GM18868 (cell line): ENCODE measurements at regions not wholly inside any gene's neighbourhood (a gene's known extent, or its start where the extent isn't known, plus 50 kb on each side); places are given as distances from the start of the nearest gene placed in this dataset.
A peak's percentile ranks its signal among the peaks of the same experiment; 100 is the strongest.

ENCODE experiments used
- ATAC-seq: cut with Tn5 transposase; IDR thresholded peaks from one replicate; pipeline ENCODE4 v1.9.1; 2021; ENCODE audit warnings: mild to moderate bottlenecking, moderate library complexity; ENCODE audit not compliant: unreplicated experiment

DNA sequence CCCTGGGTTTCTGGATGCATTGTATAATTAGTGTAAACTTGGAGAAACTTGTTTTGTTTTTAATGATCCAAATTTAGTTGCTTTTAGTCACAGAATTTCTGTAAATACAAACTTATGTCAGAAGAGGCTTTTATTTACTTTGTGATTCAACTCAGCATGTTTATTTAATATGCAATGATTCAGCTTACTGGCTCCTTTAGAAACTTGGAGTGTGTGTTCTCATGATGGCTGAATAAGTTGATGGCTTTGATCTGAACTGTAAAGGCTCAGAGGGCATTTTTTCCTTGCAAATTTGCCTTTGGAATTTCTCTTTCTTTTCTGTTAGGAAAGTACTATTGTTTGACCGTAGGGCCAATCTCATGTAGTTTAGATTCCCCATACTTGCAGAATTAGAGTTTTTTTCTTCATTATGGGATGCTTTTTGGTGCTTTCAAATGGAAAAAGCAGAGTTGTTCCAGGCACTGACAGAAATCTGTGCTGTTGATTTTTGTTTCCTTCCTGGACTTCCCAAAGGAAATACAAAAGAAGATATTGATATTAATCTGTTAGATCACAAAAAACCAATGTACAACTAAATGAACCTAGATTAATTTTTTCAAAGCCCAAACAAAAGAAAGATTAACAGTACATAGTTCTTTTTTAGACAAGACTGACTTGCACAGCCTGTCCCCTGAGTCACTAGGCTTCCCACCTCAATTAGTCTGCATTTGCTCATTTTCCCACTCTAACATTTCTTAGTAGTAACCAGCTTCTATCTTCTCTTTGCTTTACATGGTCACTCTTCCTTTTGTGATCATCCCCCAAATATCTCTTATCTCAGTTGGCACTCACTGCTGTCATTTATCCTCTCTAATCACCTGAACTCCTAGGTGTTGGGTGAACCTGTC is 96.8 kb upstream of the AGR3 start:
- no peak for ATAC-seq

DNA sequence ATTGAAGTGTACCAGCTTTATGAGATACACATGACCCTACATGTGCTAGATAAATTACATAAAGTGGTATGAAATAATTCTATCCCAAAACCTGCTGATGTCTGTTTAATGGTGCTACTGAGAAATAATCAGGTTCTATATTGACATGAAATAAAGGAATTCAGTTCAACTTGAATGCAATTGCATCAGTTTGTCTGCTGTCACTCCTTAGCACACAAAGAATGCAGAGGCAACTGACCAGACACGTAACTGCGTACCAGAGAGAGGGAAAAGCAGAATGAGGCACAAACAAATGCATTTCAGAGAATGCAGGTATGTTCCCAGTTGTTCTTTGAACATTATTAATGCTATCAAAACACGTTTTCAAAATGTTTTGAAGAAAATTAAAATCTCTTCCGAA is 98.8 kb upstream of the AGR3 start:
- no peak for ATAC-seq

DNA sequence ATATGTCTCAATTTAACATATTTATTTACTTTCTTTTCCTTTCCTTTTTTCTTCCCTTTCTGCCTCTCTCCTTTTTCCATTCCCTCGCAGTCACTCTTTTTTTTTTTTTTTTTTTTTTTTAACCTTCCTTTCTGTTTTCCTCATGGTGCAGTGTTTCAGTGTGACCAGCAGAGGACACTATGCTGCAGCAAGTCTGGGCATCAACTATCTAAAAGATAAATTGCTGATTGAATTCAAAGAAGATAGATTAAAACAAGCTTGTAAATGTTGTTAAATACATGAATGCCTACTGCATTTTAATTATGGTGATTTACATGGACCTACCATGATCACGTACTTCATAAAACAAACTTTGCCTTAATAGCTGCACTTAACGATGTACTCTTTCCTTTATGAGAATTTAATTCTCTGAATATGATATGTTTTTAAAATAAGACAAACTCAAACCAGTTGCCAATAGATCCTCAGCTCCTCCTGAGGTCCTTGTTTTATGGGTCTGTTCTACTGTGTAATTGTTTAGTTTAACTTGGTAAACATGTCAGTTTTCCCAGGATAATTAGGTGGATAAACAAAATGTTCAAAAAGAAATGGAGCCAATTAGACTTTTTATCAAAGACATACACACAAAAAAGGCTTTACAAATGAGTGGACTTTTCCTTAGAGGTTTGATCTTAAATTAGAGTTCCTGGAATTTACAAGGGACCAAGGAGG is 101.0 kb upstream of the AGR3 start:
- ATAC-seq = peak; percentile 46

DNA sequence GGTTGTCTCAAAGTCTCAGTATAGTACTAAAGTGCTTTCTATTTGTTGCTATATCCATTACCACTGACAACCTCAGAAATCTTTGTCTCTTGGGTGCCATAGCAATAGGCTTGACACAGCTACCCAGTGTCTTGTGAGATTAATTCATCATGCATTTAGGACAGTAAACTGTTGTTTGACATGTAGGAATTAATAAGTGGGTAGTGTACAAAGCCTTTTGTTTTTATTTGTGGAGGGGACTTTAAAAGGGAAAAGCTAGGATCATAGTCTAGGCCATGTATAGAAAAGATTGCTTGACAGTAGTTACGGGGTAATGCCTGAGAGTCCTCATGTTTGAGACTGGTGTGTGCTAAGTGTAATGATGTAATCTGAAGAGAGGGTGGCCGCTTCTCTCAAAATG is 102.6 kb upstream of the AGR3 start:
- ATAC-seq = no peak

DNA sequence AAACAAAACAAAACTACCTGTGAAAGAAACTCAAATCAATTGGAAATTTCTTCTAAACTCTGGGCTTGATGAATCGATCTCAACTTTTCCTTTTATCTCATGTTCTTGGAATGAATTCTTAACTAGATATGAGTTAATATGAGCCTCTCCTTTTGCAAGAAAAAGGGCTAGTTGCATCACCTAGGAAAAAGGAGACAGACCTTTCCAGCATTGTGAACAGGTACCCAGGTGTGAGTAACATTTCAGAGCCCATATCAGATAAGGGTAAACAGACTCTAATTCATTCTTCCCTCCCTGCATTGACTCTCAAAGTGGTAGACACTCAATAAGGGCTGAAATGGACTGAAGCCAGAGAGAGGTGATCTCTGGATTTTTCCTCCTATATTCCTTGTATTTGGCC is 103.8 kb upstream of the AGR3 start:
- no peak for ATAC-seq

DNA sequence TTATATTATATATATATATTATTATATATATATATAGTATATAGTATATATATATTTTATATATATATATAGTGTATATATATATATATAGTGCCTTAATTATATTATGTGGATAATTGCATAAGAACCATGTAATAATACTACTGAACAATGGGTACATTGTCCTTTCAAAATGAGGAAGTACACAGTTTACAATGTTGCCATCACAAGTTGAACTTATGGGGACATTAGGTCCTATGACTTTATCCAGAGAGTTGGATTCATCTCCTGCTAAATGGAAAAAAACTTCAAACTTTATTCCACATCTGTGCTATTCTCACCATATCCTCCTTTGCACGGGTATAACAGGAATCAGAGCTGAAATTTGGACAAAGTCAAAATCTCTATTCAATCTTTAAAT is 105.0 kb upstream of the AGR3 start:
- no peak for ATAC-seq

DNA sequence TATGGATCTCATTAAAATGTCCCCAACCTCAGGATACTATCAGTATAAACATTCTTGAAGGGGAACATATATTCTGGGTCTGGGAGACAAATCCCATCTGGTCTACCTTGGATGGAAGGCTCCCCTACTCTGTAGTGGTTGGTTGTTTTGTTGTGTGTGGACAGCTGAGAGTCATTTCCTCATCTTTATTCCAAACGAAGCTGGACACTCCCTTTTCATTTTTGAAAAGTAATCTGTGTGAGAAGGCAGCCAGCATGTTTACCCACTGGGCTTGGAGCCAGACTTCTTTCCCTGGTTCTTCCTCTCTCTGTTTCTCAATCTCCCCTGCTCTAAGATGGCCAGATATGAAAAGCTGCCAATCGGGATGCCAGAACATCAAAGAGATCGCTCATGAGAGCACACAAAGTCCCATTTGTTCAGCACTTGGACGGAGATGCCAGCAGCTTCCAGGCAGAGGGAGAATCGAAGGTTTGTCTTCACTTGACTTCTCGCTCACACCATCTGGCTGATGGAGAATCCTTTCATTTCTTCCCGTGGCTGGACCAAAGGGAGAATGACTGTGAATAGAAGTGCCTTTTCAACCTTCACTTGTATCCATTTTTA is 108.1 kb upstream of the AGR3 start:
- ATAC-seq = no peak

DNA sequence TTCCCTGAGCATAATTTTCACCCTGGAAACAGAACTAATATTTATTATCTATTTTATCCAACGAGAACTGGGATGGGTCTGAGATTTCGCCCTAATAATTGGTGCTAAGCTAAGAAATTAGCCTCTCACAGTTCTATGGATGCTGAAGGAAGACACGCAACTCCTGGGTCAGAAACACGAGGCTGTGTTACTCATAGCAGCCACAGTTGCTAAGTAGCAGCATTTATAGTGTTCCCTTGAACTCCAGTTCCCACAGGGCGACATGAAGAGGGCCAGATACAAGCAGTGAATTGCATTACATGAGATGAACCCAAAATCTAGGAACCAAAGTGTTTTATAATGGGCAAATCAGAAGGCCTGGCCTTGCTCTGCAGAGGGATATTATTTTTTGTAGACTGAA is 109.8 kb upstream of the AGR3 start:
- no peak for ATAC-seq

DNA sequence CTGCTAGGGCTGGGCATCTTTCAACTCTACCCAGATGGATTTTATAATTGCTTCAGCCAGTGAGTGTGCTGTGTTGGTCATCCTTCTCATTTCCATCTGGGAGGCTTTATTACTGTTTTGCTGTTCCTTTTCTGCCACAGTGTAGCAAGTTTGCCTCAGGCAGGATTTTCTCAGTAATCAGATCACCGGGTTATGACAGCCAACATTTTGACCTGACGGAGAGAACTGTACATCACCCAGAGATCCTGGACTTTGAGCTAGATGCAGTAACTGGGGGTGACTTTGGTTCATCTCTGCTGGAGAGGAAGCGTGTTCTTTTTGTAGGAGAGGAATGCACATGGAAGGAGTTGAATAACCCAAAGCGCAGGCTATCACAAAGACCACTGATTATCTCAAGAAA is 111.8 kb upstream of the AGR3 start:
- no peak for ATAC-seq

DNA sequence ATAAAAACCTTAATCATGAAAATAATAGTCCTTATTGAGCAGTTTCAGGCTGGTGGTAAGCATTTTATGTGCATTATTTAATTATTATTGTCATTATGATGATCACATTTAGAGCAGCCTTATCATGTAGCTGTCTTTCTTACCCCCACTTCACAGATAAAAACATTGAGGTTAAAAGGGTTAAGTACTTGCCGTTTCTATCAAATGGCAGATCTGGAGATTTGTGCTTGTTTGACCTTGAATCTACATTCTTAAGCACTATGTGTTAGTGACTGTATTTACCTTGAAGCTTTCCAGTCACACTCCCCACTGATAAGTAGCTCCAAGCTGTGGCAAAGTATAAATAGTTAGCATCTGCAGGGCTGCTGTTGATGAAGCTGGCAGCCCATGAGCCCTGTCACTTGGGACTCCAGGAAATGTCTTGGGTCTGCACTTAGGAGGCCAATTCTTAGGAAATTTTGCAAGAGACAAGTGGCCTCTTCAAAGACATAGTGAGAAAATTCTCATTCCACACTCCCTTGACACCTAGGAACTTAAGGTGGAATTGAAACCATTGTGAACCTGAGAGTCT is 116.8 kb upstream of the AGR3 start:
- no peak for ATAC-seq

DNA sequence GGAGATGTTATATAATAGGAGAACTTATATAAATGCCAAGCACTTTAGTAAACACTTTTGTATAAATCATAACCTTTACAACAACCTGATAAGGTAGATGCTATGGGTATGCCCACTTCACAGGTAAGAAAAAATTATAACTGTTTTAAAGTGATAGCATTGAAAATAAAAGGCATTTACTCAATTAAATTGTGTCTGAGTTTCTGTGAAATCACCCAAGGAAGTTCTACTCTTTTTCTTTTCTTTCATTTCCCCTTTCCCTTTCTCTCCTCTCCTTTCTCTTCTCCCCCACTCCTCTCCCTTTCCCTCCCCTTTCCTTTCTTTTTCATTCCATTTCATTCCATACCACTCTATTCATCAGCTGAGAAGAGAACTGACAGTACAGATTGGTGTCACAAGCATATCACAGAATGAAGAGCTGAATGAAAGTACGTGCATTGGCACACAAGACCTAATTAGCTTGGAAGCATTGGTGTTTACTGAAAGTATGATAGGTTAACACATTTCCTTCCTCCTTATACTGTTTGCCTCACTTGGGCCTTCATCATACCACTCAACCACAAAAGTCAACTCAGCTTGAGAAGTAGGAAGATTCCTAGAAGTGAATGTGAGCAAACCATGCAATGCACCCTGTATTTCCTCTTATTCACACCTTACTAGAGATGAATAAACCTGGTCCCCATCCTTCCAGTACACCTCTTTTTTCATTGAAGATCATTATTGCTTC is 117.9 kb upstream of the AGR3 start:
- no peak for ATAC-seq

DNA sequence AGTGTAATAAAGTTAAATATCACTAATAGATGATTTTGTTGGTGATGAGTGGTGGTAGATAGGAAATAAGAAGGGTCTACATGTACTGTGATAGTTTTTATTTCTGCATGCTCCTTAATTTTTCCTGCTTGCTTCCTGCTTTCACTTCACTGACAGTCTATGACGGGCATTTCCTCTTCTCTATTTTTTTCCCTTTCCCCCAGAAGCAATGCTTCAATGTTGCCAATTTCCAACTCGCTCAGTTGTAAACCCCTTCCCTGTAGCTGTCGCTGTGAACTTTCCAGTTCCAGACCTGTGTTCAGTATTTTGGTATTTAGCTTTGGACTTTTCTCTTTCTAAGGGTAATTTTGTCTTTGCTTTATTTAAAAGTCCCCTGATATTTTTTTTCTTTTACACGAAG is 123.5 kb upstream of the AGR3 start:
- no peak for ATAC-seq

DNA sequence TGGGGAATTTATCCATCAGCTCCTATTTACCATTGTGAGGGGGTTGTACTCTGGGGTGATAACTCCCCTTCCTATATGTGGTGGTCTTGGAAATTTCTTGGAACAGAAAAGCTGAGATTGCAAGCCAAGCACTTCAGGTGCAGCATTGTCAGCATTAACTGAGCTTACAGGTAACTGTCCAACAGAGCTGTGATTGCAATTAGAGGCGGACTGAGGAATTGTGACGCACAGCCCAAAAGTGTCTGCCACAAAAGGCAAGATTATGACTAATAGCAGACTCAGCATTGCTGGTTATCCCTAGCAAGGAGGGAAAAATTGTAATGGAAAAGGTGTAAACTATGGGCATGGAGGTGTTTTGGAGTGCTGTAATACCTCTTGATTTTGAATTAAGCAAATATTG is 126.1 kb upstream of the AGR3 start:
- ATAC-seq = no peak

DNA sequence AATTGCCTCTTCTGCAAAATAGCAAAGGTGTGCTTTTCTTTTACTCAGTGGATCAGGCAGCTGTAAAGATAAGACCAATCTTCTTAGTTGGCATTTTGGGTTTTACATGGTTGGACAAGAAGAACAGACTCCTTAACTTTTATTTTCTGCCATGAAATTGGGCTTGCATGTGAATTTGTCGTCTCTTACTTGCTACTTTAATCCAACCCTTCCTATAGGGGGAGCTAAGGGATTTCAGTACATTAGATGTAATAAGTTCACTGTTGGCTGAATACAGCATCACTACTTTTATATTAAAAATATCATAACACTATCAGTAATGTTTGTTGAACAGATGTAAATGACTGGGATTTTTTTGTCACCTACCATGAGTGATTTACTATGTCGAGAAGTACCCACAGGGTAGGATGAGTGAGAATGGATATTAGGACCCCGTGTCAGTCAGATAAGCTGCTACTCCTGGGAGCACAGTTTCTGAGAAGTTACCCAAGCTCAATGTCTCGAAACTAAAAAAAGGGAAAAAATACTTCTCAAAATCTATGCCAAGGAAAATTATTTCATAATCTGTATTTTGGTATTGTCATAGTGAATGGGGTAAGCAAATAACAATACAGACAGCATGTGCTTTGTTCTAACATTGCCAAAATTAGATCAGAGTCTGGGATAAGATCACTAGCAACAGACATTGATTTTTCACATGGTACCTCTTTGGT is 127.4 kb upstream of the AGR3 start:
- no peak for ATAC-seq

DNA sequence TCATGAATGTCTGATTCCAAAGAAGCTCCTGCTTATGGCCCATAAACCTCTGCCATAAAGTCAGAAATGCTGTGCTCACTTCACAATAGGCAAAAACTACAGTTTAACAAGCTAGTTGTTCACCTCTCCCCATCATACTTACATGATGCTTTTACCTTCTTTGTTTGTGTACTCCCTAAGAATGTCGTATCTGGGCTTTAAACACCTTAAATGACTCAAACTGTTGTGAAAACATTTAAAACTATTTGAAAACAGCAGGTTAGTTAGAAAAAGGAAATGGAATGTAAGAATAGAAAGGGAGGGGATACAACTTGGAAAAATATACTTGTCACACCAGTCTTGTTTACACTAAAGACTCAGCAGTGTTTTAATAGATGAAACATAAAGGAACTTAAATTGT is 128.2 kb upstream of the AGR3 start:
- ATAC-seq = no peak

DNA sequence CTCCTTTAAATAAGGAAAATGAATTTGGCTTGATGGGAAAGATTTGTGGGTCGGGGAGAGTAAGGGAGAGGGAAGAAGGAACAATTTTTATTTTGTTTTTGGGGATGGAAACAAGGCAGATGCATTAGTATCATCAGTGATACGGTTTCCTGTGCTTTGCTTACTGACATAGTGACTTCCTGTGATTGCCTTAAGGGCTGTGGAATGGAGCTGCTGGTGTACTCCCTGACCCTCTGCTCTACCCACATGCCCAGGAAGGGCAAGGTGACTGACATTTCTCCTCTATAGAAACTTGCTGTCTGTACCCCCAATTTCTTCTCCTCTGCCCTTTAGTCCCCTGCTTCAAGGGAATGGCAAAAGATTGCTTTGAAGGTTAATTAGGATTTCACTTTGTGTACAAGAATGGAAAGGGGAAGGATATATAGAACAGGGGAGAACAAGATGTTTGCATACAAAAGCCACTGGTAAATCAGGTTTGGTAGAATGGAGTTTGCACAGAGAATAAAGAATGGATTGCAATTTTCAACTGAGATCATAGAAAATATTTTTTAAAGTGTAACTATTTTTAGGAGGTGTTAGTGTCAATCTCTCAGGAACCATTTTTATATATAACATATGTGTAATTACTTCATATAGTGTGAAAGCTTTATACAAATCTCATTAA is 129.0 kb upstream of the AGR3 start:
- no peak for ATAC-seq

DNA sequence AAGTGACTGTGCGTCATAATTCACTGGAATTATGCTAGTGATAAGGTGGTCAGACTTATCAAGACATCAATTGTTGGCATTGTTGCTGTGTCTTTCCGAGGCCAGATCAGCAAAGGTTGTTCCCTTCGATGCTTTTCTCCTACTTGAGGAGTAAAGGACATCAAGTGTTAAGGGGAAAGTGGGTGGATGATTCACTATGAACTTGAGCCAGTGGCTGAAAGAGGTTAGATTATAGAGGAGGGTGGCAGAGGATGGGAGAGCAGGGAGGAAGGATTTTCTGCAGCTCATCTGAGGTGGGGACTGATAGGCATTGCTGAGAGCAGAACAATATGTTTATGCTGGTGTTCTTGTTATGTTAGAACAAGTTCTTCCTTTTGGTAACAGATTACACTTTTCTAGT is 131.4 kb upstream of the AGR3 start:
- no peak for ATAC-seq

DNA sequence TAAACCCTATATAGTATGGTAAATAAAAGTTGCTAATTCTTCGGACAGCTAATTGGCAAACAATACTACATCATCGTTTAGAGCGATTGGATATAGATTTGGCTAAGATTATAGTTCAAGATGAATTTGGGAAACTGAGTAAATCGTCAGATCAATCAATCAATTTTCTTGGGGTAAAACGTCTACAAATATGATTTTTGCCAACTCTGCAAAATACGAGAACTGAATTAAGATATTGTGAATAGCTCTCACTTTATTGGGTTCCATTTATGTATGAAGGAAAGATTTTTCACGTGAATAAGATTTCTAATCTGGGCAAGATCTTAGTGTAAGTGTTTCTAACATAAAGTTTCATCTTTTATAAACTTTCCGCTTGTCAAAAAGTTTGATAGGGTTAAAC is 132.9 kb upstream of the AGR3 start:
- no peak for ATAC-seq

DNA sequence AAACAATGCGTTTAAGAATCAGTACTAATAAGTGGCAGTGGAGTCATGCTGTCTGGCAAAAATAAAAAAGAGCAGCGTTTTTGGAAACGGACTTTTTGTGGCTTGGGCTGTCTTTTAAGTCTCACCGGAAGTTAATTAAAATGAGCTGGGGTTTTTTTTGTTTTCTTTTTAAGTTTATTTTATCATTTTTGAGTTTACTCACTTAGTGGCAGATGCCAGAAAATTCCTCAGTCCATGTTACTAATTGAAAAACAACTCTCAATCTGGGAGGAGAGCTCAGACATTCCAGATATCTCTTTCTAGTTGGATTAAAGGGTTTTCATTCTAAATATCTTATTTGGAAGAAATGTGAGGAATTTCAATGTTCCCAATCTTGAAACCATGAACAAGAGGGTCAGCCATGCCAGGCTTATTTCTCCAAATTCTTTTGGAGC is 133.8 kb upstream of the AGR3 start:
- no peak for ATAC-seq
